Prostate gland (tissue), 2 donors: ENCODE measurements at regions not wholly inside any gene's neighbourhood (a gene's known extent, or its start where the extent isn't known, plus 50 kb on each side); places are given as distances from the start of the nearest gene placed in this dataset.

Source experiments
- DNase-seq: peaks from one replicate; pipeline ENCODE4 v3.0.0-alpha.2; 2019; ENCODE audit warnings: low spot score
- H3K27ac ChIP-seq, 2 donors: fragments of 200-600 bp; sonication (generic); 2 replicates each; pipeline ENCODE4 v1.5.1; 2017 to 2019
- H3K27me3 ChIP-seq: fragments of 200-600 bp; sonication (generic); replicated peaks from 2 replicates; pipeline ENCODE4 v1.5.1; 2019; ENCODE audit not compliant: insufficient read depth
- H3K36me3 ChIP-seq, 2 donors: fragments of 200-600 bp; sonication (generic); 1 replicate in 1 of 2; 2 replicates in 1 of 2; pipeline versions ENCODE4 v1.5.1 to v1.8.1; 2017 to 2019
- H3K4me1 ChIP-seq: fragments of 200-600 bp; sonication (generic); replicated peaks from 2 replicates; pipeline ENCODE4 v1.5.1; 2019
- H3K4me3 ChIP-seq, 2 donors: fragments of 200-600 bp; sonication (generic); 2 replicates each; pipeline ENCODE4 v1.5.1; 2017 to 2019
- H3K9me3 ChIP-seq: fragments of 200-600 bp; sonication (generic); 2 replicates; pipeline ENCODE4 v1.5.1; 2017
- POLR2A ChIP-seq: fragments of 450-650 bp; IDR thresholded peaks from one replicate; pipeline ENCODE4 v1.6.1; 2016; ENCODE audit warnings: antibody characterized with exemption, mild to moderate bottlenecking
- POLR2AphosphoS5 ChIP-seq: sonication (generic); formaldehyde crosslinking; IDR thresholded peaks from one replicate; pipeline ENCODE4 v1.6.1; 2017; ENCODE audit warnings: antibody characterized with exemption
- WGBS: methylation state at CpG from one replicate; pipeline ENCODE4 v1.1.5; 2018; 5-methylcytosine and 5-hydroxymethylcytosine counted together
- intact Hi-C: fragments of 100-400 bp; cut with DNase I; formaldehyde crosslinking; loops from one replicate; pipeline ENCODE4 v1.14.2; 2022
- TF ChIP-seq, protein P1 (sequence below), 4 experiments: fragments of 200-600 bp in 2 of 4; fragments of 450-650 bp in 2 of 4; sonication (generic) in 2 of 4; IDR thresholded peaks; 1 replicate in 3 of 4; 2 replicates in 1 of 4; pipeline ENCODE4 v1.5.1; 2016 to 2019; ENCODE audit warnings: antibody characterized with exemption in 4 of 4, mild to moderate bottlenecking in 2 of 4, moderate library complexity in 2 of 4

DNA sequence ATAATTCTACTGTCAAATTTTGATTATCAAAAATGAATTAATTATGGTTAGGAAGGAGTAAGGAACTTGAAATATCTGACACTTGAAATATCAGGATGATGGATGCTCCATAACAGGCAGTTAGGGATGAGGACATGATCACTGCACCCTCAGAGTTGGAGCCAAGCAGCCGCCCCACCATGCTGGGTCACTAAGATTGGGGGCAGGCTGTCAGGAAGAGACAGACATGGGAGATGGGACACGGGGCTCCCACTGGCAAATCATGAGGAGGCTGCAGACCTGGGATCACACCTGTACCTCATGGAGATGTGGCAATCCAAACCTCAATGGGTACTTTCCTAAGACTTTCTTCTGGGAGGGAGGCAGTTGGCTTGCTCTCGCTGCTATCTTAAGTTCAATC lies 982.0 kb upstream of the ZEB2 start:
- H3K9me3 ChIP-seq, result no peaks in the 10 kb centered on the region

DNA sequence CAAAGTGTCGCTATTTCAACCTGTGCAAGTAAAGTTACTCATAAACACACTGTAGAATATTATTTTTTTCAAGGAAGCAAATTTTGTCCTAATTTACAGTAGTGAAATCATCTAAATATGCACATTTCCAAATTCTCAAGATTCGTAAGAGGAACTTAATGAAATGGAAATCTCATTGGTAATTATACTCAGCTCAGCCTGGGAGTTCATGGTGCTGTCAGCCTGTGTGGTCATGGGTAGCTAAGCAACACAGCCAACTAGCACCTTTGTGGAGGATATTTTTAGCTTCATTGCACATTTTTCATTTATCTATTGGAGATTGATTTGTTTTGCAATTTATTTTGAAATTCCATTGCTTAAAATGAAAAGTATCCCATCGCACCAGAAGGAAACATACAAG lies 975.7 kb upstream of the ZEB2 start:
- no peaks in the 10 kb centered on the region for H3K4me1 ChIP-seq
- 94% methylated on average over 3 of the region's 3 CpGs for WGBS
- TF ChIP-seq, protein P1, sequence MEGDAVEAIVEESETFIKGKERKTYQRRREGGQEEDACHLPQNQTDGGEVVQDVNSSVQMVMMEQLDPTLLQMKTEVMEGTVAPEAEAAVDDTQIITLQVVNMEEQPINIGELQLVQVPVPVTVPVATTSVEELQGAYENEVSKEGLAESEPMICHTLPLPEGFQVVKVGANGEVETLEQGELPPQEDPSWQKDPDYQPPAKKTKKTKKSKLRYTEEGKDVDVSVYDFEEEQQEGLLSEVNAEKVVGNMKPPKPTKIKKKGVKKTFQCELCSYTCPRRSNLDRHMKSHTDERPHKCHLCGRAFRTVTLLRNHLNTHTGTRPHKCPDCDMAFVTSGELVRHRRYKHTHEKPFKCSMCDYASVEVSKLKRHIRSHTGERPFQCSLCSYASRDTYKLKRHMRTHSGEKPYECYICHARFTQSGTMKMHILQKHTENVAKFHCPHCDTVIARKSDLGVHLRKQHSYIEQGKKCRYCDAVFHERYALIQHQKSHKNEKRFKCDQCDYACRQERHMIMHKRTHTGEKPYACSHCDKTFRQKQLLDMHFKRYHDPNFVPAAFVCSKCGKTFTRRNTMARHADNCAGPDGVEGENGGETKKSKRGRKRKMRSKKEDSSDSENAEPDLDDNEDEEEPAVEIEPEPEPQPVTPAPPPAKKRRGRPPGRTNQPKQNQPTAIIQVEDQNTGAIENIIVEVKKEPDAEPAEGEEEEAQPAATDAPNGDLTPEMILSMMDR (IDR thresholded peaks at IDR 0.05), result no peak
- TF ChIP-seq POLR2A (no peak), POLR2AphosphoS5 (no peak)
- no peaks in the 10 kb centered on the region for H3K9me3 ChIP-seq
- no peak for DNase-seq
- H3K4me3 ChIP-seq, result no peak overlapping the region
- no peaks in the 10 kb centered on the region for H3K27me3 ChIP-seq
- no peak overlapping the region for H3K27ac ChIP-seq
- H3K36me3 ChIP-seq, result no peaks in the 10 kb centered on the region
- intact Hi-C loops, result no loop called here

More for the DNA sequence above, 982.0 kb upstream of the ZEB2 start:
- DNase-seq, result no peak
- H3K27me3 ChIP-seq, result no peaks in the 10 kb centered on the region
- intact Hi-C loops, result no loop called here
- H3K4me1 ChIP-seq, result no peaks in the 10 kb centered on the region
- WGBS, result 80% methylated on average over 3 of the region's 3 CpGs
- TF ChIP-seq POLR2AphosphoS5 (no peak), POLR2A (no peak)
- TF ChIP-seq, protein P1 (IDR thresholded peaks at IDR 0.05), result no peak
- no peak overlapping the region for H3K4me3 ChIP-seq
- no peak overlapping the region for H3K27ac ChIP-seq
- no peaks in the 10 kb centered on the region for H3K36me3 ChIP-seq

DNA sequence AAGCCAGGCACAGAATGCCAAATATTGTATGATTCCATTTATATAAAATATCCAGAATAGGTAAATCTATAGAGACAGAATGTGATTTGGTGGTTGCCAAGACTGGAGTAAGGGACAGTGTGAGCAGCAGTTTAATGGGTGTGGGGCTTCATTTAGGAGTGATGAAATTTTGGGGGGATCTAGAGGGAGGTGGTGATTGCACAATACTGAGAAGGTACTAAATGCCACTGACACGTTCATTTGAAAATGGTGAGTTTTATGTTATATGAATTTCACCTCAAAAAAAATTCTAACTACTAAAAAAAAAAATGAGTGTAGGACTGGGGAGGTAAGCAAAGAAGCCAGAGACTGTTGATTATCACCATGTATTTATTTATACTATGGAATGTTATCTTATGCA lies 974.5 kb upstream of the ZEB2 start:
- Histone ChIP-seq H3K4me1 (no peaks in the 10 kb centered on the region), H3K9me3 (no peaks in the 10 kb centered on the region), H3K27me3 (no peaks in the 10 kb centered on the region), H3K27ac (no peak overlapping the region), H3K36me3 (no peaks in the 10 kb centered on the region), H3K4me3 (no peak overlapping the region)
- intact Hi-C loops, result no loop called here
- WGBS, result 72% methylated on average over 1 of the region's 1 CpG
- TF ChIP-seq POLR2A, result no peak
- TF ChIP-seq, protein P1 (IDR thresholded peaks at IDR 0.05), result no peak
- no peak for TF ChIP-seq POLR2AphosphoS5
- no peak for DNase-seq

DNA sequence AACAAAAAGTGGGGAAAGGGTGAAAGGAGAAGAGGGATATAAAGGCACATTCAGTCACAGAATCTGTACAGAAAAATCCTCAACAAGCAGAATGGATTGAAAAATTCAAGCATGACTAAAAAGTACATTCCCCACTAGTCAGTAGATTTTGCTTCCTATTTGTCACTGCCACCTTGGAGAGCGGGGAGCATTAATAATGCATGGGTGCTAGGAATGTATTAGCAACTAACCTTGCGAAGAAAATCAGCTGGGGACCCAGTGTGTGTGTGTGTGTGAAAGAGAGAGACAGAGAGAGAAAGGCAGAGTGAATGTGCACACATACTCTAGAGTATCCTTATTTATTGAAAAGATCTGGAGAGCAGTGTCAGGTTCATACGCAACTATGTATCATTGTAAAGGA lies 968.7 kb upstream of the ZEB2 start:
- no peak overlapping the region for H3K4me3 ChIP-seq
- TF ChIP-seq POLR2AphosphoS5, result no peak
- TF ChIP-seq POLR2A, result no peak
- TF ChIP-seq, protein P1 (IDR thresholded peaks at IDR 0.05), result no peak
- no peaks in the 10 kb centered on the region for H3K27me3 ChIP-seq
- 90% methylated on average over 3 of the region's 3 CpGs for WGBS
- intact Hi-C loops, result no loop called here
- DNase-seq, result no peak
- no peaks in the 10 kb centered on the region for H3K4me1 ChIP-seq
- no peaks in the 10 kb centered on the region for H3K36me3 ChIP-seq
- H3K9me3 ChIP-seq, result no peaks in the 10 kb centered on the region
- H3K27ac ChIP-seq, result no peak overlapping the region

DNA sequence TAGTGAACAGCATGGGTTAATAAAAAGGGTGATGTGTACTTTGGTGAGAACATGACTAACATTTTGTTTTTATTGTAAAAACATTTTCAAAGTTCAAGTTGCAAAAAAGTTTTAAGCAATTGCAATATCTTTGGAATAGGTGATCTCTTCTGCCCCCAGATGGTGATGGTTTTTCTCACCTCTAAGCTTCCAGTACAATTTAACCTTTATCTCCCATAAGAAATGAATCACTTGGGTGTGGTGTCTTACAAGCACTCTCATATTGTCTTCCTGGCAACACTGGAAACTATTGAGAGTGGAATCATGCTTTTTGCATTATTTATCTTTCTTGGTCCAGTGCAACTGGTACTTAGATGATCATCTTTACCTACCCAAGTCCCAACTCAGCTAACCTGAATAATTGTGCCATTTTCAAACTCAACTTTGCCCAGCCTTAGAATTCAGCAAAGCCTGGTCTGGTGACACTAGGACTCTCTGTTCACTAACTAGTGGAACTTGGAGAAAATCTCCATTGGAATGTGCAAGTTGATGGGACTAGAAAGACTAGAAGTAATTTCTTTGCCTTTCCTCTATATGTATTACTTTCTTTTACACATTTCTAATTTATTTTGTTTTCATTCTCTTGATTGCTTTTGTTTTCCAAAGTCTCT lies 964.7 kb upstream of the ZEB2 start:
- TF ChIP-seq POLR2A, result no peak
- TF ChIP-seq, protein P1 (IDR thresholded peaks at IDR 0.05), result peak in 1 of 4 experiments; percentile 10
- Histone ChIP-seq H3K9me3 (no peaks in the 10 kb centered on the region), H3K27ac (no peak overlapping the region), H3K27me3 (no peaks in the 10 kb centered on the region), H3K4me3 (no peak overlapping the region), H3K36me3 (no peaks in the 10 kb centered on the region), H3K4me1 (no peaks in the 10 kb centered on the region)
- no peak for DNase-seq
- intact Hi-C loops, result no loop called here
